Left colon (tissue), 2 donors: ENCODE measurements at regions not wholly inside any gene's neighbourhood (a gene's known extent, or its start where the extent isn't known, plus 50 kb on each side); places are given as distances from the start of the nearest gene placed in this dataset.

Experiments
- ATAC-seq: fragments of 200-7000 bp; cut with Tn5 transposase; one replicate; pipeline ENCODE4 v1.9.1; 2020; ENCODE audit warnings: mild to moderate bottlenecking, moderate library complexity
- DNase-seq, 2 donors: peaks; one replicate each; pipeline ENCODE4 v3.0.0-alpha.2; 2020
- intact Hi-C, 2 donors: fragments of 100-400 bp; cut with DNase I in 1 of 2; cut with micrococcal nuclease in 1 of 2; formaldehyde crosslinking; loops; one replicate each; pipeline versions ENCODE4 v1.11.2 to v1.14.0; 2022; cut with DNase I, micrococcal nuclease
- donor health status: DM: no; HTN: no; CAD: no.
- donor health status: DM: yes; HTN: yes; CAD: no.

DNA sequence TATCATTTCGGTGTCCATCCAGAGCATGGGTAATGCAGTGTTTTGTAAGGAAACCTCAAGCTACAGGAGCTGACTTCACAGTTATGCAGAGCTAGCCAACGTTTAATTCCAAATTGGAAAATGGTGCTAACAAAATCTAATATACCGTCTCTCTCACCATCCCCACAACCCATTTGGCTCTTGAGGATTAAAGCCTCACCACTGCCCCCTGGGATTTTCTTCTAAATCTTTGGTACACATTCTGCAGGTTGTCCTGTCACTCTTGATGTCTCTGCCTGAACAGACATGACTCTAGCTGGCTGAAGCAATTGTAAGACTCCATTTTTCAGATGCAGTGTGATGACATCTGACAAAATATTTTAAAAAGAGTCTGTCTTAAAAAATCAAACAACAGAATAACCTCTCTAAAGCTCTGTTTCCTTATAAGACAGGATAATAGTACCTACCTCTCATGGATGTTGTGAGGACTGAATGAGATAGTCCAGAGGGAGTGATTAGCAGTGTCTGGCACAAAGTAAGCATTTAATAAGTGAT is 451.8 kb downstream of the SUCLA2 start:
- ATAC-seq, result no peak

DNA sequence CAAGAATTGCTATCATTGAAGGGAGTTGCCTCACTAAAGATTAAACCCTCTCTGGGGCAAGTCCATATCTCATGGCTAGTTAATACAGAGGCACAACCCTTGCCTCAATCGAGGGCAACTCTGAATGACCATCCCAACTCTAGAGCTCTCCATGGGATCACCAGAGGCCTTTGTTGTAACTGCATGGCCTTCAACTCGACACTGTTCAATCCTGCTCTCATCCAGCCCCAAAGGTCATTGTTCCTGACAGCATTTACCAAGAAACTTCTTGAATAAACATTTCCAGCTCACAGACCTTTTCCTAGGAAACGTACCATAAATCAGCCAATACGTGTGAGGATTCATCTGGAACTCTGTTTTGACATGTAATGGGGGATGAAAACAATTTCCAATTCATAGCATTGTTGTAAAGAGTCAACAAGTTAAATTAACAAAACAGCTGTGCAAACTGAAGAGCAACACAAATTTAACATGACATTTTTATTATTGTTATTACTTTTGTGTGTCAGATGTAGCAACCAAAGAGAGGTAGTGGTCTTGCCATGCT is 452.7 kb downstream of the SUCLA2 start:
- DNase-seq (no peak), ATAC-seq (no peak)
- intact Hi-C loops, result no loop called here

More for the DNA sequence above, 451.8 kb downstream of the SUCLA2 start:
- intact Hi-C loops, result no loop called here
- DNase-seq, result no peak

DNA sequence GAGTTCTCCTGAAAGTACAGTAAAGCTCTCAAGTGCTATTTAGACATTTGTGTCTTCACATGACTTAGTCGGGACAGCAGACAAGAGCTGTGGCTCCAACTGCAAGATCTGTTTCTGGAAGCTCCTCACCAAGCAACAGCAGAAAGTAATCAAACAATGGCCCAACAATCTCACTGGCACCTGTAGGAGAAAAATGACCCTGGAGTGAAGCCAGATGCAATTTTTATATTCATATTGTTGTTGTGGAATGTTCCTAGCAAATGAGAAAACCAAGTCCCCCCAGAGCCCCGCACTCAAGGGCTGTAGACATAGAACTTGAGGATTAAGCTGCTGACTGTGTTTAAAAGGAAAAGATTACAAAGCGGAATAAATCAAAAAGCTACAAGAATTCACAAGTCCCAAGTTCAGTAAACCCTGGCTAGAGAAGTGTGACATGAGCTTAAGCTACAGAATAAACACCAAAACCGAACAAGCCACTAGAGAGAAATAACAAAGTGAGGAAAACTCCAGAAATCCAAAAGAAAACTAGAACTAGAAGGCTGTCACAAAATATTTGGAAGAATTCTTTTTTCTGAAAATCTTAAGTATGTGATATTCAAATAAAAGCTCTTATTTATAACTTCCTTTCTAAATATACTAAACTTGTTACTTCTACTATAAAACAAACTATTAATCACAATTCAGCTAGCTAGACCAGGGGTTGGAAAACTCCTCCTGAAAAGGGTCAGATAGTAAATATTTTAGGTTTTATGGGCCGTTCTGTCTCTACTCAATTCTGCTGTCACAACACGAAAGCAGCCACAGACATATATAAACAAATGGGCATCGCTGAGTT is 454.5 kb downstream of the SUCLA2 start:
- ATAC-seq (no peak), DNase-seq (no peak)
- intact Hi-C loops, result no loop called here

GRCh38 chr13:47545201-47546024 is 455.7 kb downstream of the SUCLA2 start:
- no peak for DNase-seq
- intact Hi-C loops, result no loop called here
- ATAC-seq, result no peak

DNA sequence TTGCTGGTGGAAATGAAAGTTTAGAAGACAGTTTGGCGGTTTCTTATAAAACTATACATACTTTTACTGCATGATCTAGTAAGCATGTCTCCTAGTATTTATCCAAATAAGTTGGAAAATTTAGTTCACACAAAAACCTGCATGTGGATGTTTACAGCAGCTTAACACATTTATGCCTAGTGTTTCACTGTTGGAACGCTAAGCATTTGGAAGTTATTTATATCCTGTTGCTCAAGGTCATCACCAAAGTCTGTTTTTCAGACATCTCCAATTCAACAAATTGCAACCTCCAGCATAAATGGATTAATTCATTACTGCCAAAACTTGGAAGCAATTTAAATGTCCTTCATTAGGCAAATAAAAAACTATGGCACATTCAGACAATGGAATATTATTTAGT is 461.8 kb downstream of the SUCLA2 start:
- DNase-seq (no peak), ATAC-seq (no peak)
- intact Hi-C loops, result no loop called here

- ATAC-seq (no peak), DNase-seq (no peak)
- intact Hi-C loops, result no loop called here
Measured at GRCh38 chr13:47523771-47524170, 477.3 kb downstream of the SUCLA2 start.

DNA sequence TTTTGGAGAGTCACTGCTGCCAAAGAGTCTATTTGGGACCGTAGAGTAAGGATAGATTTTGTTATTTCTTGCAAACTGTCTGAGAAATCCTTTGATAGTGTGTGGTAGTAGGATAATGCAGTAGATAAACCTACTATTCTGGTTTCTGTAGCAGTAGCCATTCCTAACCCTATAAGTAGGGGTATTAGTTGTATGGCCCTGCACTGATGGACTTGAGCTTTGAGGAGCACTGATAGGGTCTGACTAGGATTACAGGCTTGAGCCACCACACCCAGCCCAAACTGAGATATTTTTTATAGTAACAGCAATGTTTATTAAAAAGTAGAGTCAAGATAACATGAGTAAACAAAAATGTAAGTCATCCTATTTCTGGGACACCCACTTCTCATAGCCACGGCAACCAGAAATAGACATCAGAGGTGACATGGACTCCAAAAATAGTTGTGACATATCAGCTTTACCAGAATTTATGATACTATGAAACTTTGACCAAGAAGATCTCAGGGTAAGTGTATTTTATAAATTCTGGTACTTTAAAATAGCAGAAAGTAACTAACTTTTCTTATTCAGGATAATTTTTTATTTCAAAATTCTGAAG is 479.1 kb downstream of the SUCLA2 start:
- DNase-seq (no peak), ATAC-seq (no peak)
- intact Hi-C loops, result no loop called here

DNA sequence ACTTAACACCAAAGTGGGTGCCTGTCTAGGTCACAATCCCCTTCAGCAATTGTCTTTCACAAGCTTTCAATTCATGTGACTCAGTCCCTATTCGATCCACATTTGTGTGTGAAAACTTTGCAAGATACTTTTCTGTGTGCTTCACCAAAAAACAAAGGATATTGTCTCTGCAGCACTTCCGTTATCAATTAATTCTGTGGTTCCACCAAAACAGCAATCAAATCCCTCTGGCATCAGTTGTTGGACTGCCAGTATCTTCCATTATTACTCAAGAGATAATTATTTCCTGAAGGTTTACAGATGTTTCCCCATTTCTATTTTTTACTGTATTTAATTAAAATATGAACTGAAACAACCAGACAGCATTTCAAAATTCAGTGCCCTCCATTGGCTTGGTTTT is 481.4 kb downstream of the SUCLA2 start:
- DNase-seq, result no peak
- intact Hi-C loops, result no loop called here
- ATAC-seq, result no peak

DNA sequence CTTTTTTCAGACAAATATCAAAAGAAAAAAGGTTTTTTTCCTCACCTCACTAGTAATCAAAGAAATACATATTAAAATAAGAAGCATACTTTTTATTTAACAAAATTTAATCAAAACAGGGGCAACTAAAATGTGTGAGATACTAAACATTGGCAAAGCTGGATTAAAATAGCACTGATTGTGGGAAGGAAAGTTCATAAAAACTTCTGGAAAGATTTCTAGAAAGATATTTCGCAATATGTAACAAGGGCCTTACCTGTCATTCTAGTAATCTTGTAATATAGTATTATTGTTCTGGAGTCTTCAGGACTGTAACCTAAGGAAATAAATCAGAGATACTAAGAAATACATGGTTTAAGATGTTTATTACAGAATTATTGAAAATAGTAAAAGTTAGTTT is 482.5 kb downstream of the SUCLA2 start:
- no peak for ATAC-seq
- no peak for DNase-seq
- intact Hi-C loops, result no loop called here

- intact Hi-C loops, result no loop called here
- DNase-seq (no peak), ATAC-seq (no peak)
Measured at GRCh38 chr13:47511647-47512046, 489.4 kb downstream of the SUCLA2 start.

- intact Hi-C loops, result no loop called here
- DNase-seq (no peak), ATAC-seq (no peak)
Measured at GRCh38 chr13:47508527-47509228, 492.4 kb downstream of the SUCLA2 start.

- intact Hi-C loops, result no loop called here
- ATAC-seq (no peak), DNase-seq (no peak)
Measured at GRCh38 chr13:47503475-47503874, 497.6 kb downstream of the SUCLA2 start.

DNA sequence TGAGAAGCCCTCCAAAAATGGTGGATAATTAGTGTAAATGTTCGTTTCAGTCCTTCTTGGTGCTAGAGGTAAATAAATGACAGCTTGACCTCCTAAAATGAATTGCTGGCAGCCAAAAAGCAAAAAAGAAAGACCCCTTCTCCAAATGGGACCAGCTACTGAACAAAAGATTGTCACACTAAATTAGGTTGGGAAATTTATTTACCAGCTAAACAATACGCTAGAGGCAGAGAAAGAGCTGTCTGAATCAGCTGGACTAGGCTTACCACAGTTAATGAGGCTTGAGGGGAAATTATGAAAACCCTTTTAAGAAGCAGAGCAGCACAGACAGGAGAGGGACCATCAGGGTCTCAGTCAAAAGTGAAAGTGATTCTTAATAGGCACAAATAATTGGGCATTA is 498.9 kb downstream of the SUCLA2 start:
- DNase-seq (no peak), ATAC-seq (no peak)
- intact Hi-C loops, result no loop called here

DNA sequence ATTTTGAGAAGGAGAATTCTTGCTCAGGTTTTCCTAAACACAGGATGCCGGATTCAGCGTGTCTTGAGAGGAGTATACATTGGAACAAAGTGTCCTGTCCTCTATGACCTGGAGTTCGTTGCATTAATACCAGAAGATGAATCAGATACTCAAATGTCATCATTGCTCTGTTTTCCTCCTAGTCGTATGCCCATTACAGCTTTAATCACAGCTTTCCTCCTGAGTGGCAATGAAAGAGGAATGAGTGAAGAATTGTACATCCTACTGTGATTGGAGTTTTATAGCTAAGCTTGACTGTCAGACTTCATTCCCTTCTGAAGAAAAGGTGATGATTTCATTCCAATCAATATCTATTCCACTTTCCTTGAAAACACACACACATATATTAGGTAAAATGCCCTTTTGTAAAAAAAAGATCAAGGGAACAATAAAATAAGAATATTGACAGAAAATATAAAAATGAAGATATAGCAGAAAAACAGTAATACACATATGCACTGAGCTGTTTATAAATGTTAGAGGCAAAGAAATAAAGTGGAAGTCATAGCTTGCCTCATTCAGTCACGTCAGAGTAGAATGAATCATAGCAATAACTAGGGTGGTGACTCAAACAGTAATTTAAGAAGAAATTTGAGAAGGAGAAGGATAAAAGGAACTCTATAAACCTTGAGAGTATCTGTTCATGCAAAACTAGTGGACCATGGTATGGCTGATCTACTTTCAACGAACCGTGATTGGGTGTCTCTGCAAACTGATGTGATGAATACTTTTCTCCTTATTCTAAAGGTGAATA is 501.5 kb downstream of the SUCLA2 start:
- no peak for DNase-seq
- no peak for ATAC-seq
- intact Hi-C loops, result no loop called here

DNA sequence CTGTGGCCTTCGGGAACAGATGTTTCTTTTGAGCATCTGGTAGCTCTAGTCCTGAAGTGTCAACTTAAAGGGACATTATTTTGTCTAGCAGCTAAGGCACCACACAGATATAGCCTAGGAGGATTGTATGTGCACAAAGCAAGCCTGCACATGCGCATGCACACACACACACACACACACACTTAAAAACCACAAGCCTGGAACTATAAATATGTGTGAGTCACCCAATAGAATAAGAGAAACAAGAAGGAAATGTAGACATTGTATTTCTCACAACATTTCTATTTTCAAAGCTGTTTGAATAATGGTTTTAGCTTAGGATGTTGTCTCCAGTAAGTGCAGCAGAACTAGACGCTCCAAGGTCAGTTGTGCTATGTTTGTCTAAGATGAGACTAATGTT is 516.5 kb downstream of the SUCLA2 start:
- DNase-seq, result no peak
- no peak for ATAC-seq
- intact Hi-C loops, result no loop called here

- ATAC-seq (no peak), DNase-seq (no peak)
- intact Hi-C loops, result no loop called here
Measured at GRCh38 chr13:47481536-47481935, 519.5 kb downstream of the SUCLA2 start.

DNA sequence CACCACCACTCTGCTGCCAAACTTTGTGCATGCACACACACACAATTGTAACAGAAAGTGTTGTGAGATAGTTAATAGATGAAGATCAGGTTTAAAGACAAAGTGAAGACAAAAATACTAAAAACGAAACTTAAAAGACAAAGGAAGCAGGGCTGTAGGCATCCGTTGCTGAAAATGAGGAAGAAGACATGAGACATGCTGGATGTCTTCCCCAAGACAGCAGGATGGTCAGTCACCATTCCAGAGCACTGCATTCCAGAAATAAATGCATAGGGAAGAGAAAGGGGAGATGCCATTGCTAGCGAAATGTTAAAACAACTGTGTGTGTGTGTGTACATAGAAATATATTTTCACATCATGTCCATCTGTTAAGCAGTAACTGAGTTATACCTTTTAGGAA is 520.1 kb downstream of the SUCLA2 start:
- intact Hi-C loops, result no loop called here
- DNase-seq, result no peak
- no peak for ATAC-seq

GRCh38 chr13:47480121-47480520 is 521.0 kb downstream of the SUCLA2 start:
- ATAC-seq (no peak), DNase-seq (no peak)
- intact Hi-C loops, result no loop called here
